Hypothalamus (tissue), 51 donors: ENCODE measurements at regions not wholly inside any gene's neighbourhood (a gene's known extent, or its start where the extent isn't known, plus 50 kb on each side); places are given as distances from the start of the nearest gene placed in this dataset.

ENCODE experiments used
- DNase-seq, 51 donors: peaks; one replicate each; lab custom pipeline; 2025; lab: John Stamatoyannopoulos, UW

DNA sequence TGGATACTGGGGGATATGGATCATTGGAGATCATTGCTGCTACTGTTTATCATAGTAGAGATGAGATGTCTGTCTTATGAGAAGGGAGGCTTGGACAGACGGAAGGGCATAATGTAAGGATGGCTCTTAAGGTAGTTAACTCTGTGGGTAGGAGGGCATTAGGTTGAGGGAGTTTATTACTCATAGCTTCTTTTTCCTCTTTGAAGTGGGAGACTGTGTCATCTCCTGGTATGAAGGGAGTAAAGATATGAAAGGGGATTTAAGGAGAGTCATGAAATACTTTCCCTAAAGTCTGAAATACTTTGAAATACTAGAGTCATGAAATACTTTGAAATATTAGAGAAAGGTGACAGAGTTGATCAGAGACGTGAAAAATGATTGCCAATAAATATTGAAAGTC is 255.5 kb upstream of the PITX2 start:
- no peak for DNase-seq

DNA sequence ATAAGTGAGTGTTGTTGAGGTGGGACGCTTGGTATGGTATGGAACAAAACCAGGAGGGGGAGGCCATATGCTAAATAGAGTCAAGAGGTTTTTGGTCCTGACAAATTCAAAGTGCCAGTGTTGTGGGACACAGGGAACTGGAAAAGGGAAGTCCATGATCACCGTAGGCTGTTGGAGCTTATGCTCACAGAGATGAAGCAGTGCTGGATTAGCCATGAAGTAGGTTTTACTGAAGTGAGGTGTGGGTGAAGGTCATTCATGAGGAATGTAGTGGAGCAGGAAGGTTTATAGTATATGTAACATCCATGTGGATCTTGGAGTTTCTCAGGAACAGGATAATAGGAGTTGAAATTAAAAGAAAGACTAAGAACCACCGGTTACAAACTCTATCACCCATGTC is 256.1 kb upstream of the PITX2 start:
- no peak for DNase-seq

DNA sequence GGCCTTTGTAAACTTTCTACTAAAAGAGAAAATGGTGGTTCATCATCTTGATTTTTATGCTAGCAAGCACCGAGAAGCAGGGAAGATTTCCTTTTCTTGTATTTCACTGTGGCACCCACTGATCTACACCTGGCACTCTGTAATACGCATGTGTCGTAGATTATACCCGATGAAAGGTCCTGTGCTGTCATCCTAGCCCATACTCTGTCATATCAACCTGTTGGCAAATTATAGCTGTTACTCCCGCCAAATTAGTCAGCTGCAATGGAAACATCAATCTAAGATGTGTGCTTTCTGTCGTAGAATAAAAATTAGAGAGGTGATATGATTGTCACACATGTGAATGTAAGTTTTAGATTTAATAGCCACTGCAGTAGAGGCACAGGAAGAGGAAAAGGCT is 263.4 kb upstream of the PITX2 start:
- no peak for DNase-seq

DNA sequence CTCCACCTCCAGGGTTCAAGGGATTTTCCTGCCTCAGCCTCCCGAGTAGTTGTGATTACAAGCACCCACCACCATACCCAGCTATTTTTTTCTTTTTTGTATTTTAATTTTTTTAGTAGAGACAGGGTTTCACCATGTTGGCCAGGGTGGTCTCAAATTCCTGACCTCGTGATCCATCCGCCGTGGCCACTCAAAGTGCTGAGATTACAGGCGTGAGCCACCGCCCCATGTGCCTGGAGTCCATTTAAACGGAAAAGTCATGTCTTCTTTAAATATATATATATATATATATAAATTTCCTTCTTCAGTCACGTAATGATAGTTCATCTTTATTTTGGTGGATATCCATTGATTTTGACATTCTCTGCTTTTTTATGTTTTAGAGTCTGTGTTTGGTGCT is 264.0 kb upstream of the PITX2 start:
- DNase-seq: no peak

DNA sequence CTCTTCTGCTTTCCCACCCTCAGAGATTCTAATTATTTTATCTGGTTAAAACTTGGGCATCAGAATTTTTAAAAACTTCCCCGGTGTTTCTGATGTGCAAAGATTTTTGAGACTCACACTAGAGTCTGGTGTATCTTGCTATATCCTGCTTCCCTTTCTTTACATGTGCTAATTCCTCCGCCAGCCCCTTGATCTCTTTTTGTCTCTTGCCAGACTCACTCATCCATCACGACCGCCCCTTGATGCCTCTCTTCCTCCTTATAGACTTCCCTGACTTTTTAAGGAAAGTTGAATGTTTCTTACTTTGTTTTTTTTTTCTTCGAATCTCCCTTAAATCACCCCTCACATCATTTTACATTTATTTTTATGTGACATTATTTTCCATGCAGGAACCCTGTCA is 274.9 kb upstream of the PITX2 start:
- no peak for DNase-seq

DNA sequence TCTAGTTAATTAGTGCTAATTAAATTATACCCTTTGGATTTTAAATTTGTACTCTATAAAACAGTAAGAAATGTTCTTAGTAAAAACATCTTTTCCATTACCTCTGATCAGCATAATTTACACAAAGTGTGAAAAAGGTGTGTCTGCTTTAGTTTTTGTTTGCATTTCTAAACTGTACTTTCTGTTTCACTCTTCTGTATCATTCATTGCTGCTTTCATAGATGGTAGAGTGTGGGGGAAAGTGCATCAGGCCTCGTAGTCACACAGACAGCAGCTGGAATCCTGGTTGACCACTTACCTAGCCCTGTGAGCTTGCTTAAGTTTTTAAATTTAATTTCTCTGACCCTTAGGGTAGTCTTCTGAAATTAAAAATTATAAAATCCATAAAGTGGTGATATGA is 275.4 kb upstream of the PITX2 start:
- DNase-seq: no peak

DNA sequence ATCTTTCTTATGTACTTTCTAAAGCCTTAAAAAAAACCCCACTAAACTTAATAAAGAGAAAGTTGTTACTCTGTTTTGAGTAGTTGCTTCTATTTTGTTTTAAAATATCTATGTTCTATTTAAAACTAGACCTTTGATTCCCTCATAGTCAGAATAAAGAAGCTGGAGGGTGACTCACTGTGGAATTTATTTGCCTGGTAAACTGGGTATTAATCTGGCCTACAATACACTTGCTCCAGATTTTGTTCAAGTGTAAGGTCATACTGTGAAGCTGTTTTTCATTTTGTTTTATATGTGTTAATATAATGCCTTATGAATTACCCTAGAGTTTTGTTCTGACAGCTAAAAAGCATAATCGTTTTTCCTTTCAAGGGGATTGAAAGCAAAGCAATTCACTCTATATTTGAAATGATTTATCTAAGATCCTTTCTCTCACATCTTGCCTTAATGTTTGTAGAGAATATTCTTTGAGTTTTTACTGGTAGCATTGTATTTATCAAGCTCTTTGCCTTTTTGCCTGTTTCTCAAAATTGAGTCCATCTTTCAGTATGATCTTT is 277.4 kb upstream of the PITX2 start:
- no peak for DNase-seq

DNA sequence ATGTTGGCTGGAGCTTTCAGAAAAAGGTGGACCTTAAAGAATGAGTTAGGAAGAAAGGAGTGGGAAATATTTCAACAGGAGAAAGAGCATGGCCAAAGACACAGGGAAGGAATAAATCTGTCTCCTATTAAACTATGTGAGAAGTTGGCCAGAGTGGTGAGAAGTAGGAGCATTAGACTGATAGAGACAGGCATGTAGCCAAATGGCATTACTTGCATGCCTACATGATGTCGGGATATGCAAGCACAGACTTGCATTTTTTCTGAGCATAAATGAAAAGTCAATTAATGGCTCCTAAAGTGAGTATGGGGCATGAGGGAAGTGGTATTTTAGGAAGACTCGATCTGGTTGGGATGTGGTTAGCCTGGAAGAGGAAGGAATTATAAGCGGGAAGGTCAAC is 279.6 kb upstream of the PITX2 start:
- DNase-seq: no peak

DNA sequence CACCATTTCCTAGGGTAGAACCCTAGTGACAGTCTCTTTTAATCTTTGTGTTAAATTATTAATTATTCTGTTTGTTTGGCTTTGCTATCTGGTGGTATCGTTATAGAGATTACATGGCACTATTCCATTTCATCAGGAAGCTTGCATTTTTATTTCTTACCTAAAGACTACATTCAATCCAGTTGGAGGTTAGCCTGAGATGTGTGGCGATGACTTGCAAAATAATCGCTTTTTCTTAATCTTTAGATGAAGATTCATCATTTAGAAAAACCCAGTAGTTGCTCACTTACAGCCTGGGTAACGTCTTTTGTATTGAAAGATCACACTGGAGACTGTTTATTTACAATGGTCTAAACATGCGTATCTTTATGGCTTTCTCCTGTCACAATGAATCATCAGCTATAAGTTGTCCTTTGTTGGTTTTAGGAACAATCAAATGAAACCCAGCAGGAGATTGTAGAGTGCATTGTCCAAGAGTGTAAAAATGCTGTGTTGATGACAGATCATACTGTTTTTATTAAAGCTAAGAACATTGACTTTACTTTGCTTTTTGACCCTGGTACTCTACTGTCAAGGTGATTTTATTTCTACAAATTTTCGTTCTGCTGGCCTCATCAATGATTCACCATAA is 281.7 kb upstream of the PITX2 start:
- DNase-seq: no peak

DNA sequence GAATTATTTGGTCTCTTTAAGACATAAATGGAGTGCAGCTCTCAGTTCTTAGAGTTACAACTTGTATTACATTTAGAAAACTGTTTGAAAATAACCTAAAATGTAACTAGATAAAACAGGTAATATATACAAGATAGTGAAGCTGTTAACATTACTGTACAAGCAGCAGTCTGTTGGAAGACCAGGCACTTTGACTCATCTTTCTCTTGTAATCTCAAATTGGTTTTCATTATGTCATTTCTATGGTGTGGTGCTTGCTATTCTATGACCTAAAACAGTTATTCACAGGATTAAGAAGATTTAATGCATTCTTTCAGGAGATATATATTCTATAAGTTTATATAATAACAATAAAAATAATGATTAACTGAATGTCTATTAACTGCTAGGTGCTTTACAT is 282.5 kb upstream of the PITX2 start:
- no peak for DNase-seq

DNA sequence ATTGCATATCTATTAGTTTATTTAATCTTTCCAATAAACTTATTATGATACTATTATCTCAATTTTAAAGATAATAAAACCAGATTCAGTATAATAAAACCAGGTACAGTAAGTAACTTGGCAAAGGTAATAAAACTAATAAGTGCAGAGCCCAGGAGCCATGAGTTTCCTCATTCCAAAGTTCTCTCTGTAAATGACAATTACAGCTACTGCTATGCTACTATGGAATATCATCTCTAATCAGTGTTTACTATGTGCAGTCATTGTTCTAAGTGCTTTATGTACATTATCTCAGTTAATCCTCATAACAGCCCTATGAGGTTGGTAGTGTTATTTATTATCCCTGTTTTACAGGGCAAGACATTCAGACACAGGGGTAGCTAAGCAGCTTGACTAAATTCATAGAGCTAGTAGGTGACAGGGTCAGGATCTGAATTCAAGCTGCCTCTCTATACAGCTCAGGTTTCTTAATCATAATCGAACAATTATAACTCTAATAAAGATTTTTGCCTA is 285.0 kb upstream of the PITX2 start:
- no peak for DNase-seq

DNA sequence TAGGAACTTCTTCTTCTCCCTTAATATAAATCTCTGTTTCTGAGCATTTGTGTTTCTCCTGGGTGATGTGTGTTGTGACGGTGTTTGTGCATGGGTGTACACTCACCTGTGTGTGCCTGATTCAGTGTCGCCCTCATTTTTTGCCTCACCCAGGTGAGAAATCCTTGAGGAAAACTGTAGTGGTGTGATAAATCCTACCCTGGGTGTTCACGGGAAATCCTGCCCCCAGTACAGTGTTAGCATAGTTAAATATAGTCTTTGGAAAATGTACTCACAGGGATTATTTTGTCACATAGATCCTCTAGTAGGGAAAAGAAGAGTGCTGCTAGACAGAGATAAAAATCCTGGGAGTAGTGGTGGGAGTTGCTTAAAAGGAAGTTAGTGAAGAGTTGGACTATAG is 291.9 kb upstream of the PITX2 start:
- DNase-seq: no peak

DNA sequence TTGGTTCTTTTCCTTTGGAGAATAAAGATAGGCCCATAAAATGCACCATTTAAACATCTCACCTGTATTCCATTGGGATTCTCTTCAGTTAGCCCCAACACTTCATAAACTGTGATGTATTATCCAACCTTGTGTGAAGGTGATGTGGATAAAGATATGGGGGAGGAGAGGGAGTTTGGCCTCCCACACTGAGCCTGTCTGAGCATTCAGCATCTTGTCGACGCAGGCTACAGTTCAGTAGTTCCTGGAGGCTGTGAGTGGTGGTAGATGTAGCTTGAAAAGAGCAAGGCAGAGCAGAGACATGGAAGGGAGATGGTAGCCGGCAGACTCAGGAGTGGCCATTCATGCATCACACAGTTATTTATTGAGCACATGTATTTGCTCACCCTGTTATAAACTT is 292.4 kb upstream of the PITX2 start:
- DNase-seq: no peak

DNA sequence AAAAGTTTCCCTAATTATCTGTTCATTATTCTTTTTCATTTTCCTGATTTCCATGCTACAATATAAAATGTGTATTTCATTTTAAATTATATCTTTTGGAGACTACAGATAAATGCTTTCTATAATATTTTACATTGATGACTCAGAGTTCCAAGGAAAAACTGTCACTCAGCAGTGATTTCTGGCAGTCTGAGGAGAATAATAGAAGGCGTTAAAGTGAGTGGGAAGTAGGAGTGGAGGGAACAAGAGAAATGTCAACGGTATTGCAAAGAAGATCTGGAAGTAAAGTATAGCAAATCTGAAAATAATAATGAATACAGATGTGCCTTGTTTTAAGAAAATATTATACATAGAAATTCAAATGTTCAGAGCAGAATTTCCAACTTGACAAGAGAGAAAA is 293.6 kb upstream of the PITX2 start:
- DNase-seq: no peak

DNA sequence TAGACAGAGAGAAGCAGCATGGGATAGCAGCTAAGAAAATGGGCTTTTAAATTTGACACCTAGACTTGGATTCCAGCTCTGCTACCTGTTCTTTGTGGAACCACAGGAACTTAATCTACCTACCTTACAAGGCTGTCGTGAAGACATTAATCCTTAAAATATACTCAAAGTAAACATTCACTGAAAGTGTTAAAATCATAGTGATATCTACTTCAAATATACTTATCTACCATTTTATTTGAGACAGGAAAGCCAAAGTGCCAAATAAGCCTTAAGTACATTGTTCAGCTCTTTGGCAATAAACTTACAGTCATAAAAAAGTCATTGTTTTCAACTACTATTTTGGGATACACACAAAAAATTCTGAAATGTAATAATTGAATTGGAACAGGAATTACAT is 295.0 kb upstream of the PITX2 start:
- no peak for DNase-seq

DNA sequence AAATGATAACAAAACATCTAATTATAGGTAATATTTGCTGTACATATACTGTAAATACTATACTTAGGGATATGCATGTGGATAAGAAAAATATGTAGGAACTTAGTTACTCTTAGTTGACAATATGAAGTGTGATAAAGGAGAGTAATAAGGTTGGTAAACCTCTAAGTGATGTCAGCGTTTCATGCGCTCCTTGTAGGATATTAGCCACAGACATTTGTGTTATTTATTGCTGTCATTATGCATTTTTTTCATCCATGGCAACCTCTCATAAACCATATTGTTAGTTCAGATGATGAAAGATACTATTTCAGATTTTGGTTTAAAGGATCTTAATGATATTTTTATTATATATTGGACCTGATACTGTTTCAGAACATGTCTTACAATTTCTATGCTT is 298.1 kb upstream of the PITX2 start:
- DNase-seq: no peak

DNA sequence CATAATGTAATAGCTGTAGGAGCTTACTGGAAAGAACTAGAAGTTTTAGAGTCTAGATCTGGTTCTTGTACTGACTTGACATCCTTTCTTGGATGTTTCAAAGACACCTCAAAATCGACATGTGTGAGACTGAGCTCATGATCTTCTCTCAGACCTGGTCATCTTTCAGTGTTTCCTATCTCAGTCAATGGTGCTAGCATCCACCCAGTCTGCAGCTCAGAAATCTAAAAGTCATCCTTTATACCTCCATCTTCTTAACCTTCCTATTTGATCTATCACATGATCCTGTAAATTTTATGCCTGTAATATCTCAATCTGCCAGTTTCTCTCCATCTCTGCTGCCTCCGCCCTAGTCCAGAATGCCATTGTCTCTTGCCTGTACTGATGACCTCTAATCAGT is 301.9 kb upstream of the PITX2 start:
- DNase-seq: no peak

DNA sequence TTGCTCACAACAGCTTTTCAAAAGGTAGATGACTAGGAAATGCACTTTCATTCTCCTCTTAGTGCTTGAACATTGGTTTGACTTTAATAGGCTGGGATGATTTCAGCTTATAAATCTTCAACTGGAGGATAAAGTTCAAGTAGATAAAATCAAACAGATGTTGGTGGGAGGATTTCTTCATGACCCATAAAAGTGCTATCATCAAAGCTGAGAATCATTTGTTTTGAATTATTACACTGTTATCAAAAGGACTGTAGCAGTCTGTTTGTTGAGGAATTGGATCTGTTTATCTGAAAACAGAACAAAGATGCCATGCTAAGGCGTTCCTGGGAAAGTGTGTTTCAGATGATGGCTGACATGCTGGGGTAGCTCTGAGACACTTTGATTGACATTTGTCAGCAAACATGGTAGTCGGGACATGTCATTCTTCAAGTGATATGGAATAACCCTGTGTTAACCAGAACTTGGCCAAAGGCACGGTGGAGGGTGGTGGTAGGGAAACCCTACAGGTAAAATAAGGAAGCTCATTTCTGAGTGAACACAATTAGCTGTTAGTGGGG is 304.0 kb upstream of the PITX2 start:
- DNase-seq: no peak

DNA sequence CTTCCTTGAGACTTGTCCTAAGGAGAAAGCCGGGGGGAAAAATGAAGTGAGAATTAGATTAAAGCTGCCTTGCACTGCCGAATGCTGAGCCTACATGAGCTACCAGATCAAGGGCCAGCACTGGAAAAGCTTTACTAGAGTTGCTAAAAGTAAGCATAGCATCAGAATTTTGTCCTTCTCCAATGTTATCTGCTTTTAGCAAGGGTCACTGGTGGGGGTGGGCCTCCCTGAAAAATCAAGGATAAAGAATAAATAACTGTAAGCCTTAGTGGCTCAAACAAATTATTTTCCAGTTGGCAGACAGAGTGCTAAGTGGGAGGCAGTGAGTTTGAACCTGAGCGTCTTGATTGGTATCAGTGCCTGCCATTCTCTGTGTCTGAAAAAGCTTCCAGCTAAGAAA is 310.5 kb upstream of the PITX2 start:
- no peak for DNase-seq

DNA sequence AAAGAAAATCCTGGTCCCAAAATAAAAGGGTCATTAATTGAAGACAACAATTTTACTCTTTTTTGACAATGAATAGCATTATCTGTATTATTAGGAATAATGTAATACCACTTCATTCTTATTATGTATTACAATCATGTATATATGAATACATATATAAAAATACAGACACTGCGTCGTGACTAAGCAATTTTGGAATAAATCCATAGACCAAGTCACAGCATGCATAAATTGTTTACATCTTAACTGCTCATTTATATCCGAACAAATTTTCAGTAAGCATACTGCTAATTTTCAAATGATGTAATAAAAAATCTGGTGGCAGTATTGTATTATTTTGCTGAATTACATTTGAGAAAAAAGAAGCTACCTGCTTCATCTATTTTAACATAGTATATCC is 321.6 kb upstream of the PITX2 start:
- no peak for DNase-seq

DNA sequence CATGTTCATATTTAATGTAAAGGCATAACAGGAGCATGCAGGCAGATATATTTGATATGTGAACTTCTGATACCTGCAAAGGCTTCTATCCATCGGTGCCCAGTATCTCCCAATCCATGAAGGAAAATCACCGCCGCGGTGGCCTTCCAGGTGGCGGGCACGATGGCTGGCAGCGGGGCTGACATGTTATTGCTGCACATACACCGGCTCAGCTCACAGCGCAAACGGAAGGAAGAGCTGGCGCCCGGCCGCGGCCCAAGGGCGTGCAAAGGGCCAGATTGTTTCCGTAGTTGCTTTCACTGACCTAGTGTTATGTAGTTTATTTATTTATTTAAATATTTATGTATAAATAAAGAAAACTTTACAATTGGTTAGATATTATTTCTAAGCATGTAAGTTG is 322.7 kb upstream of the PITX2 start:
- no peak for DNase-seq

DNA sequence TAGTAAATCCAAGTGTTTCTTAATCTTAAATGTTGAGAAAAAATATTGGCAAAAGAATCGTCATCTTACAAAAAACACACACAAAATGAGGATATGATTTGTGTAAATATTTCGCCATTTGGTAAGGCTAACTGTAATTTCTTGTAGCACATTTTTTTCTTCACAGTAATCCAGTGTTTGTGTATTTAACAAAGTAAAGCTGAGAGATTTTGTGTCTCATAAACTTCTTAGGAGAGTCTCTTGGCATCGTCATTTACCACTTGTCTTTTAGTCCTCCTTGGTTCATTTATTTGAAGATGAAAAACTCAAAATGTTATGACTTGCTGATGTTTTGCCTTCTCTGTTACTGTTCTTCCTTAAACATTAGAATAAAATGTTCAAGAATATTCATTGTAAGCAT is 326.7 kb upstream of the PITX2 start:
- no peak for DNase-seq

DNA sequence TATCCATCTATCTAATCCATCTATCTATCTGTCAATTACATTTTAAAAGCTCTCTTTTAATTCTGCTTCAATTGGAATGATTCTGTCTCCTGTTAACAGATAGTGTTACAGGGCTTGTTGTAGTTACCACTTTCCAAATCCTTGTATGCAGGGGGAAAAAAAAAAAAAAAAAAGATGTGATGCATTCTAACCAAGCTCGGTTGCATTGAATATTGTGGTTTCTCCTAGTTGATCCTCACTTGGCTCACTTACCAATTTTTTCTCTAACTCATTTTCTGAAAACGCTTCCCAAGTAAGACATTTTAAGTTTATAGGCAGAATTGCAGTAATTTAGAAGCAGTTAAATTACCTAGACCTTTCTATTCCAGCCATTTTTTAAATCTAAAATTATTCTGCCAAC is 327.9 kb upstream of the PITX2 start:
- DNase-seq: no peak
